CD4-positive, alpha-beta T cell (primary cell): ENCODE measurements at regions not wholly inside any gene's neighbourhood (a gene's known extent, or its start where the extent isn't known, plus 50 kb on each side); places are given as distances from the start of the nearest gene placed in this dataset.

Experiments
- ATAC-seq: fragments of 200-7000 bp; cut with Tn5 transposase; one replicate; pipeline ENCODE4 v1.10.0; 2022; ENCODE audit warnings: mild to moderate bottlenecking; ENCODE audit not compliant: poor library complexity
- CTCF ChIA-PET: fragments of 350-600 bp; sonication (Branson Sonifier 250); formaldehyde crosslinking; loops from one replicate; lab custom pipeline; 2021; ENCODE audit warnings: antibody characterized with exemption, inconsistent platforms; lab: Charles Lee
- POLR2A ChIA-PET: fragments of 350-600 bp; sonication (Branson Sonifier 250); formaldehyde crosslinking; loops from one replicate; lab custom pipeline; 2021; ENCODE audit warnings: antibody characterized with exemption, inconsistent platforms; lab: Charles Lee
- DNase-seq, 14 experiments: peaks; one replicate each; pipeline ENCODE4 v3.0.0-alpha.2; 2013 to 2020; ENCODE audit warnings: mixed read lengths in 2 of 14
- H3K27ac ChIP-seq, 2 donors: one replicate each; pipeline versions ENCODE4 v1.5.1 to v1.7.0; 2013; ENCODE audit warnings: low read length in 2 of 2, low read depth in 1 of 2, mild to moderate bottlenecking in 1 of 2
- H3K27me3 ChIP-seq, 2 experiments: 1 replicate in 1 of 2; 2 replicates in 1 of 2; pipeline versions ENCODE4 v1.6.1 to v1.7.0; 2013; ENCODE audit warnings: low read length in 2 of 2, control low read depth in 1 of 2, mild to moderate bottlenecking in 1 of 2, moderate library complexity in 1 of 2; ENCODE audit not compliant: insufficient read depth in 2 of 2, control insufficient read depth in 1 of 2
- H3K36me3 ChIP-seq: one replicate; pipeline ENCODE4 v1.6.1; 2013; ENCODE audit warnings: low read length, control low read depth; ENCODE audit not compliant: insufficient read depth
- H3K4me1 ChIP-seq: one replicate; pipeline ENCODE4 v1.6.1; 2013; ENCODE audit warnings: low read length, control low read depth; ENCODE audit not compliant: insufficient read depth
- H3K4me3 ChIP-seq: one replicate; pipeline ENCODE4 v1.5.1; 2013; ENCODE audit warnings: mild to moderate bottlenecking, low read length, moderate library complexity
- H3K9me3 ChIP-seq, 2 experiments: 1 replicate in 1 of 2; 2 replicates in 1 of 2; pipeline versions ENCODE4 v1.6.1 to v1.7.0; 2013; ENCODE audit warnings: low read length in 2 of 2, mild to moderate bottlenecking in 2 of 2, control low read depth in 1 of 2, moderate library complexity in 1 of 2; ENCODE audit not compliant: control insufficient read depth in 1 of 2, insufficient read depth in 1 of 2
- H3K27ac Mint-ChIP-seq: one replicate; pipeline ENCODE4 v1.8.0; 2020; ENCODE audit warnings: mixed read lengths
- H3K27me3 Mint-ChIP-seq: one replicate; pipeline ENCODE4 v1.8.0; 2021; ENCODE audit warnings: mixed read lengths
- H3K36me3 Mint-ChIP-seq: one replicate; pipeline ENCODE4 v1.8.0; 2021; ENCODE audit warnings: low read depth, mixed read lengths
- H3K4me1 Mint-ChIP-seq: one replicate; pipeline ENCODE4 v1.8.0; 2021; ENCODE audit warnings: low read depth, mixed read lengths
- H3K4me3 Mint-ChIP-seq: one replicate; pipeline ENCODE4 v1.8.0; 2020; ENCODE audit warnings: mild to moderate bottlenecking, mixed read lengths
- H3K9me3 Mint-ChIP-seq: one replicate; pipeline ENCODE4 v1.8.0; 2020; ENCODE audit warnings: mixed read lengths
- CTCF ChIP-seq: fragments of 200-600 bp; IDR thresholded peaks from one replicate; pipeline ENCODE4 v1.8.0; 2022; ENCODE audit warnings: antibody characterized with exemption, mild to moderate bottlenecking
- intact Hi-C, 2 experiments: fragments of 100-400 bp; cut with DNase I in 1 of 2; cut with micrococcal nuclease in 1 of 2; formaldehyde crosslinking; loops; one replicate each; pipeline versions ENCODE4 v1.15.1 to v1.9.0; 2023 to 2025; cut with DNase I, micrococcal nuclease

DNA sequence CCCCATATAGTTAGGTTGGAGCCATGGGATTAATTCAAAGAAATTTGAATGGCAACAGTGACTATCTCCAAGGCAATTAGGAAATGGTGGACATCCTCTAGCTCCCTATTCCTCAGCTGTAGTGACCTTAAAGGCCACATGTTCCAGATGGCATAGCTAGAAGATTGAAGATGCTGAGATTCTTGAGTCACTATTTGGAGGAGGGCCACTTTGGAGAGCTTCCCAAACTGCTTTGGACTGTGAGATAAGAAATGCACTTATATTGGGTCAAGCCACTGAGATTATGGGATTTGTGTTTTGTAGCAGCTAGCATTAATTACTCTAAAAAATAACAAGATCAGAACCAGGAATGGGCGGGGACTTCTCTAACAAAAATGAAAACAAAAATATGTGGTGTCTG is 636.2 kb upstream of the CCNG1 start:
- intact Hi-C loops = no loop called here
- CTCF ChIA-PET = no interaction called here
- no peak overlapping the region for H3K27ac Mint-ChIP-seq

GRCh38 chr5:162806195-162806594 is 631.2 kb upstream of the CCNG1 start:
- Histone ChIP-seq H3K36me3 (no peaks in the 10 kb centered on the region), H3K9me3 (no peaks in the 10 kb centered on the region), H3K4me1 (no peaks in the 10 kb centered on the region), H3K27ac (no peak overlapping the region), H3K27me3 (no peaks in the 10 kb centered on the region), H3K4me3 (no peak overlapping the region)
- Mint-ChIP-seq H3K4me1 (no peaks in the 10 kb centered on the region), H3K9me3 (peaks cover 2% of the 10 kb centered on the region), H3K27ac (no peak overlapping the region), H3K36me3 (no peaks in the 10 kb centered on the region), H3K27me3 (no peaks in the 10 kb centered on the region), H3K4me3 (no peak overlapping the region)
- ChIA-PET CTCF (no interaction called here), POLR2A (no interaction called here)
- DNase-seq (no peak), ATAC-seq (no peak)
- intact Hi-C loops = no loop called here
- no peak for TF ChIP-seq CTCF

More for the DNA sequence above, 636.2 kb upstream of the CCNG1 start:
- H3K4me1 ChIP-seq = no peaks in the 10 kb centered on the region
- no peak overlapping the region for H3K4me3 ChIP-seq
- no peaks in the 10 kb centered on the region for H3K27me3 ChIP-seq
- DNase-seq = no peak
- no peak for ATAC-seq
- H3K27ac ChIP-seq = no peak overlapping the region
- Mint-ChIP-seq H3K4me1 (no peaks in the 10 kb centered on the region), H3K9me3 (no peaks in the 10 kb centered on the region), H3K27me3 (no peaks in the 10 kb centered on the region), H3K36me3 (no peaks in the 10 kb centered on the region), H3K4me3 (no peak overlapping the region)
- no peak for TF ChIP-seq CTCF
- H3K9me3 ChIP-seq = no peaks in the 10 kb centered on the region
- POLR2A ChIA-PET = interaction anchor here (0.7 kb wide), 1 partner anchor 59 kb away, joined by 3 read pairs; no protein-coding TSS in a partner anchor
- H3K36me3 ChIP-seq = no peaks in the 10 kb centered on the region

DNA sequence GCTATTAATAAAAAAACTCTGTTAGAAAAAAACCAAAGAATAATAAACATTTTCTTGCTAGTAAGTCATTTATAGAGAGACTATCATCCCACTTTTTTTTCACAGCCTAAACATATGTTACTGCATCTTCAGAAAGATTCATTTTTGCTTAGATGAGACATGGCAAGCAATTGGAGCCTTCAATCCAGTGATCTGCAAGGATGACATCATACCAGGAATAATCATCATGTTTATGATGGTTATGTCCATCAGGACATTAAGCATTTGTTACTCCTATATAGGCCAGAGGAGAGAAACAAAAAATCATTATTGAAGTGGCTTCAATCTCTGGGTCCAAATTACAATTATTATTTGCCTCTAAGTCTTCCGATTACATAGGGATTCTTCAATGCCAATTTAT is 626.3 kb upstream of the CCNG1 start:
- no peaks in the 10 kb centered on the region for H3K27me3 Mint-ChIP-seq
- DNase-seq (no peak), ATAC-seq (no peak)
- ChIA-PET POLR2A (no interaction called here), CTCF (no interaction called here)
- no peak for TF ChIP-seq CTCF
- H3K9me3 ChIP-seq = peaks cover 0 to 5% of the 10 kb centered on the region in 2 experiments
- H3K36me3 ChIP-seq = no peaks in the 10 kb centered on the region
- no peak overlapping the region for H3K4me3 Mint-ChIP-seq
- H3K4me3 ChIP-seq = no peak overlapping the region
- H3K9me3 Mint-ChIP-seq = peaks cover 7% of the 10 kb centered on the region
- intact Hi-C loops = no loop called here
- no peaks in the 10 kb centered on the region for H3K36me3 Mint-ChIP-seq
- no peaks in the 10 kb centered on the region for H3K27me3 ChIP-seq
- H3K27ac Mint-ChIP-seq = no peak overlapping the region
- H3K4me1 ChIP-seq = no peaks in the 10 kb centered on the region
- no peaks in the 10 kb centered on the region for H3K4me1 Mint-ChIP-seq
- no peak overlapping the region for H3K27ac ChIP-seq
